H1 (cell line): ENCODE measurements at regions not wholly inside any gene's neighbourhood (a gene's known extent, or its start where the extent isn't known, plus 50 kb on each side); places are given as distances from the start of the nearest gene placed in this dataset.

Experiments used
- CTCF ChIA-PET: fragments of 300-600 bp; sonication (Branson Sonifier 250); formaldehyde crosslinking; loops from one replicate; lab custom pipeline; 2021; ENCODE audit not compliant: partially characterized antibody; lab: Charles Lee
- POLR2A ChIA-PET: fragments of 300-600 bp; sonication (Branson Sonifier 250); formaldehyde crosslinking; loops from one replicate; lab custom pipeline; 2021; ENCODE audit warnings: inconsistent platforms; ENCODE audit not compliant: partially characterized antibody; lab: Charles Lee
- DNase-seq, 2 experiments: peaks; one replicate each; pipeline versions ENCODE4 v3.0.0 to v3.0.0-alpha.2; 2010 to 2022; ENCODE audit warnings: low spot score in 2 of 2, low read depth in 1 of 2, mixed read lengths in 1 of 2
- FAIRE-seq: peaks from 2 replicates; lab custom pipeline; 2011; peaks lifted over from hg19 to GRCh38; lab: Jason Lieb, UNC
- H2AFZ ChIP-seq: 2 replicates; pipeline ENCODE4 v1.8.1; 2012; ENCODE audit warnings: low read length, inconsistent platforms
- H2AK5ac ChIP-seq: 2 replicates; pipeline ENCODE4 v1.6.1; 2013; ENCODE audit warnings: low read depth, low read length
- H2BK120ac ChIP-seq: replicated peaks from 2 replicates; pipeline ENCODE3; 2013; ENCODE audit warnings: low read depth, low read length, inconsistent platforms
- H2BK12ac ChIP-seq: 2 replicates; pipeline ENCODE4 v1.6.1; 2013; ENCODE audit warnings: low read depth, low read length
- H2BK15ac ChIP-seq: 2 replicates; pipeline ENCODE4 v1.6.1; 2013; ENCODE audit warnings: low read length
- H2BK20ac ChIP-seq: 2 replicates; pipeline ENCODE4 v1.6.1; 2013; ENCODE audit warnings: low read length
- H2BK5ac ChIP-seq: 2 replicates; pipeline ENCODE4 v1.6.1; 2013; ENCODE audit warnings: low read depth, low read length
- H3K14ac ChIP-seq: 2 replicates; pipeline ENCODE4 v1.6.1; 2013; ENCODE audit warnings: inconsistent platforms; ENCODE audit not compliant: insufficient read length
- H3K18ac ChIP-seq: 2 replicates; pipeline ENCODE4 v1.6.1; 2013; ENCODE audit warnings: low read length; ENCODE audit errors: extremely low read depth
- H3K23ac ChIP-seq: 2 replicates; pipeline ENCODE4 v1.6.1; 2013; ENCODE audit warnings: inconsistent platforms; ENCODE audit not compliant: insufficient read length
- H3K23me2 ChIP-seq: 2 replicates; pipeline ENCODE4 v1.6.1; 2013; ENCODE audit warnings: low read depth, low read length
- H3K27ac ChIP-seq: 2 replicates; pipeline ENCODE4 v1.6.1; 2011; ENCODE audit warnings: low read depth, low read length, inconsistent platforms
- H3K27me3 ChIP-seq, 4 experiments: replicated peaks in 1 of 4; 1 replicate in 1 of 4; 2 replicates in 3 of 4; pipeline versions ENCODE4 v1.6.1 to v1.8.1; 2011 to 2013; ENCODE audit warnings: low read length in 3 of 4, mild to moderate bottlenecking in 3 of 4, inconsistent platforms in 2 of 4, mixed read lengths in 2 of 4, moderate library complexity in 1 of 4; ENCODE audit not compliant: control insufficient read depth in 3 of 4, insufficient read depth in 3 of 4; ENCODE audit errors: extremely low read depth in 1 of 4
- H3K36me3 ChIP-seq, 4 experiments: 2 replicates each; pipeline versions ENCODE4 v1.6.1 to v1.8.1; 2011 to 2013; ENCODE audit warnings: mild to moderate bottlenecking in 4 of 4, low read length in 3 of 4, moderate library complexity in 2 of 4, control low read depth in 1 of 4, inconsistent platforms in 1 of 4; ENCODE audit not compliant: insufficient read depth in 4 of 4, control insufficient read depth in 2 of 4
- H3K4ac ChIP-seq: replicated peaks from 2 replicates; pipeline ENCODE3; 2013; ENCODE audit warnings: low read length, low read depth, mixed read lengths, inconsistent platforms; ENCODE audit not compliant: insufficient read length
- H3K4me1 ChIP-seq, 4 experiments: replicated peaks in 1 of 4; 1 replicate in 1 of 4; 2 replicates in 3 of 4; pipeline versions ENCODE4 v1.6.1 to v1.8.1; 2011 to 2013; ENCODE audit warnings: low read length in 3 of 4, inconsistent platforms in 2 of 4, mixed read lengths in 1 of 4; ENCODE audit not compliant: insufficient read depth in 4 of 4, control insufficient read depth in 3 of 4
- H3K4me2 ChIP-seq, 2 experiments: 2 replicates each; pipeline versions ENCODE4 v1.6.1 to v1.8.1; 2011 to 2013; ENCODE audit warnings: low read depth in 2 of 2, low read length in 2 of 2, control low read depth in 1 of 2, inconsistent platforms in 1 of 2, mild to moderate bottlenecking in 1 of 2; ENCODE audit not compliant: insufficient read depth in 1 of 2
- H3K4me3 ChIP-seq, 4 experiments: fragments of 200-600, 300-600 bp in 1 of 4; sonication (generic), shearing (Covaris generic), sonication (Bioruptor Twin) in 1 of 4; 2 replicates each; pipeline versions ENCODE4 v1.5.1 to v1.8.1; 2011 to 2016; ENCODE audit warnings: low read length in 4 of 4, low read depth in 3 of 4, control low read depth in 2 of 4, inconsistent platforms in 2 of 4, mild to moderate bottlenecking in 2 of 4, mixed read lengths in 1 of 4, moderate library complexity in 1 of 4; ENCODE audit not compliant: insufficient read depth in 2 of 4; ENCODE audit errors: extremely low read depth in 1 of 4
- H3K56ac ChIP-seq: replicated peaks from 2 replicates; pipeline ENCODE3; 2013; ENCODE audit warnings: low read depth, mild to moderate bottlenecking, mixed read lengths, low read length, inconsistent platforms; ENCODE audit not compliant: insufficient read length
- H3K79me1 ChIP-seq: 2 replicates; pipeline ENCODE4 v1.6.1; 2013; ENCODE audit warnings: low read depth, low read length, control low read depth
- H3K79me2 ChIP-seq, 2 experiments: 2 replicates each; pipeline versions ENCODE4 v1.6.1 to v1.8.1; 2012 to 2013; ENCODE audit warnings: low read length in 2 of 2, mild to moderate bottlenecking in 2 of 2, inconsistent platforms in 1 of 2; ENCODE audit not compliant: insufficient read depth in 2 of 2, control insufficient read depth in 1 of 2
- H3K9ac ChIP-seq, 4 experiments: replicated peaks in 1 of 4; 1 replicate in 1 of 4; 2 replicates in 3 of 4; pipeline versions ENCODE4 v1.6.1 to v1.8.1; 2011 to 2013; ENCODE audit warnings: low read depth in 3 of 4, low read length in 3 of 4, control low read depth in 2 of 4, mild to moderate bottlenecking in 2 of 4, moderate library complexity in 2 of 4, inconsistent platforms in 1 of 4; ENCODE audit errors: extremely low read depth in 1 of 4
- H3K9me3 ChIP-seq, 2 experiments: 2 replicates each; pipeline versions ENCODE4 v1.6.1 to v1.8.1; 2012 to 2013; ENCODE audit warnings: mild to moderate bottlenecking in 2 of 2, moderate library complexity in 2 of 2, control low read depth in 1 of 2, inconsistent platforms in 1 of 2, low read depth in 1 of 2, low read length in 1 of 2, mixed read lengths in 1 of 2; ENCODE audit not compliant: insufficient read depth in 2 of 2
- H4K20me1 ChIP-seq, 2 experiments: replicated peaks in 1 of 2; 2 replicates each; pipeline versions ENCODE3 to v1.8.1; 2011 to 2013; ENCODE audit warnings: inconsistent platforms in 2 of 2, low read length in 2 of 2, mild to moderate bottlenecking in 1 of 2; ENCODE audit not compliant: insufficient read depth in 2 of 2, control insufficient read depth in 1 of 2
- H4K5ac ChIP-seq: 2 replicates; pipeline ENCODE4 v1.6.1; 2013; ENCODE audit warnings: low read length, low read depth, mixed read lengths, inconsistent platforms; ENCODE audit not compliant: insufficient read length
- H4K8ac ChIP-seq: 2 replicates; pipeline ENCODE4 v1.8.0; 2013; ENCODE audit warnings: mild to moderate bottlenecking, moderate library complexity, low read length, inconsistent platforms; ENCODE audit not compliant: insufficient read depth; ENCODE audit errors: extremely low read depth
- H4K91ac ChIP-seq: replicated peaks from 2 replicates; pipeline ENCODE3; 2013; ENCODE audit warnings: low read length, mixed read lengths, inconsistent platforms; ENCODE audit not compliant: insufficient read length
- MAFK ChIP-seq: IDR thresholded peaks from 2 replicates; pipeline ENCODE4 v1.6.1; 2012; ENCODE audit warnings: low read depth, mild to moderate bottlenecking, improper control_type of control experiment, low read length
- TCF12 ChIP-seq: IDR thresholded peaks from 2 replicates; pipeline ENCODE4 v1.6.1; 2011; ENCODE audit warnings: low read depth, mild to moderate bottlenecking, low read length
- WGBS, 2 experiments: shearing (Covaris generic) in 1 of 2; methylation state at CpG; one replicate each; pipeline versions ENCODE4 v1.1.6 to v1.1.7; 2013 to 2015; ENCODE audit warnings: low lambda C conversion rate in 2 of 2, mixed read lengths in 2 of 2, inconsistent platforms in 1 of 2, low coverage in 1 of 2, missing lambda C conversion rate in 1 of 2; ENCODE audit not compliant: insufficient replicate concordance in 2 of 2, insufficient coverage in 1 of 2, insufficient read length in 1 of 2; ENCODE audit errors: extremely low coverage in 1 of 2, missing lambda C conversion rate in 1 of 2; 5-methylcytosine and 5-hydroxymethylcytosine counted together

- Histone ChIP-seq H3K23ac (no peak overlapping the region), H3K36me3 (no peaks in the 10 kb centered on the region), H3K79me1 (no peaks in the 10 kb centered on the region), H2BK20ac (no peak overlapping the region), H3K27ac (no peak overlapping the region), H2AFZ (no peak overlapping the region), H2BK120ac (no peak overlapping the region), H3K4me1 (no peaks in the 10 kb centered on the region), H3K27me3 (no peaks in the 10 kb centered on the region), H3K56ac (no peak overlapping the region), H2BK5ac (no peak overlapping the region), H3K14ac (no peak overlapping the region), H4K20me1 (no peaks in the 10 kb centered on the region), H4K5ac (no peak overlapping the region), H4K8ac (no peak overlapping the region), H2BK15ac (no peak overlapping the region), H3K9me3 (no peaks in the 10 kb centered on the region), H3K18ac (no peak overlapping the region), H2BK12ac (no peak overlapping the region), H4K91ac (no peak overlapping the region), H3K23me2 (no peaks in the 10 kb centered on the region), H3K79me2 (no peaks in the 10 kb centered on the region), H2AK5ac (no peak overlapping the region), H3K4me3 (no peak overlapping the region), H3K4me2 (no peak overlapping the region), H3K4ac (no peak overlapping the region), H3K9ac (no peak overlapping the region)
- DNase-seq = no peak
- ChIA-PET CTCF (no interaction called here), POLR2A (no interaction called here)
- FAIRE-seq = no peak
- 84% methylated on average over 3 of the region's 3 CpGs; no CpG with 5 or more reads in 1 of the 2 experiments for WGBS, 2 experiments
- TF ChIP-seq MAFK (no peak), TCF12 (no peak)
Observed at GRCh38 chr7:118369987-118370386, 145.5 kb downstream of the ANKRD7 start.
